Stimulated activated CD4-positive, alpha-beta T cell treated with anti-CD3 and anti-CD28 coated beads, Interleukin-12 subunit alpha, Interleukin-12 subunit beta, amount 100 ng/mL, for 48 hours (primary cell): ENCODE measurements at regions not wholly inside any gene's neighbourhood (a gene's known extent, or its start where the extent isn't known, plus 50 kb on each side); places are given as distances from the start of the nearest gene placed in this dataset.
"Not testable (repeated sequence)": the region's sequence is repeated elsewhere in the genome, so short reads cannot be mapped to it uniquely, and the experiment has no call there.

Experiments
- DNase-seq, 3 donors: peaks; one replicate each; pipeline ENCODE4 v3.0.0-alpha.2; 2020; ENCODE audit warnings: low read depth in 2 of 3, low spot score in 1 of 3

DNA sequence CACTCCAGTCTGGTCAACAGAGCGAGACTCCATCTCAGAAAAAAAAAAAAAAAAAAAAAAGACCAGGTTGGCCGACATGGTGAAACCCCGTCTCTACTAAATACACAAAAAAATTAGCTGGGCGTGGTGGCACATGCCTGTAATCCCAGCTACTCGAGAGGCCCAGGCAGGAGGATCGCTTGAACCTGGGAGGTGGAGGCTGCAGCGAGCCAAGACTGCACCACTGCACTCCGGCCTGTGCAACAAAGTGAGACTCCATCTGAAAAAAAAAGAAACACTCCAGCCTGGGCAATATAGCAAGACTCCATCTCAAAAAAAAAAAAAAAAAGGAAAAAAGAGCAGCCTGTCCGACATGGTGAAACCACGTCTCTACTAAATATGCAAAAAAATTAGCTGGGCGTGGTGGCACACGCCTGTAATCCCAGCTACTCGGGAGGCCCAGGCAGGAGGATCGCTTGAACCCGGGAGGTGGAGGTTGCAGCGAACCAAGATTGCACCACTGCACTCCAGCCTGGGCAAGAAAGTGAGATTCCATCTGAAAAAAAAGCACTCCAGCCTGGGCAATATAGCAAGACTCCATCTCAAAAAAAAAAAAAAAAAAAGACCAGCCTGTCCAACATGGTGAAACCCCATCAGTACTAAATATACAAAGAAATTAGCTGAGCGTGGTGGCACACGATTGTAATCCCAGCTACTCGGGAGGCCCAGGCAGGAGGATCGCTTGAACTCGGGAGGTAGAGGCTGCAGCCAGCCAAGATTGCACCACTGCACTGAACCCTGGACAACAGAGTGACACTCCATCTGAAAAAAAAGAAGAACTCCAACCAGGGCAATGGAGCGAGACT is 343.3 kb upstream of the PLGLB2 start:
- not testable (repeated sequence) for DNase-seq

DNA sequence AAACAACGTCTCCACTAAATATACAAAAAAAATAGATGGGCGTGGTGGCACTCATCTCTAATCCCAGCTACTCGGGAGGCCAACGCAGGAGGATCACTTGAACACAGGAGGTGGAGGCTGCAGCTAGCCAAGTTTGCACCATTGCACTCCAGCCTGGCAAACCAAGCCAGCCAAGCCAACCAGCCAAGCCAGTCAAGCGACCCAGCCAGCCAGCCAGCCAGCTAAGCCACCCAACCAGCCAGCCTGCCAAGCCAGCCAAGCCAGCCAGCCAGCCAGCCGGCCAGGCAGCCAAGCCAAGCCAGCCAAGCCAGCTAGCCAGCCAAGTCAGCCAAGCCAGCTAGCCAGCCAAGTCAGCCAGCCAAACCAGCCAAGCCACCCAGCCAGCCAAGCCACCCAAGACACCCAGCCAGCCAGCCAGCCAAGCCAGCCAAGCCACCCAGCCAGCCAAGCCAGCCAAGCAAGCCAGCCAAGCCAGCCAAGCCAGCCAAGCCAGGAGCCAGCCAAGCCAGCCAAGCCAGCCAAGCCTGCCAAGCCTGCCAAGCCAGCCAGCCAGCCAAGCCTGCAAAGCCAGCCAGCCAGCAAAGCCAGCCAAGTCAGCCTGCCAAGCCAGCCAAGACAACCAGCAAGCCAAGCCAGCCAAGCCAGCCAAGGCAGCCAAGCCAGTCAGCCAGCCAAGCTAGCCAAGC is 342.2 kb upstream of the PLGLB2 start:
- not testable (repeated sequence) for DNase-seq

DNA sequence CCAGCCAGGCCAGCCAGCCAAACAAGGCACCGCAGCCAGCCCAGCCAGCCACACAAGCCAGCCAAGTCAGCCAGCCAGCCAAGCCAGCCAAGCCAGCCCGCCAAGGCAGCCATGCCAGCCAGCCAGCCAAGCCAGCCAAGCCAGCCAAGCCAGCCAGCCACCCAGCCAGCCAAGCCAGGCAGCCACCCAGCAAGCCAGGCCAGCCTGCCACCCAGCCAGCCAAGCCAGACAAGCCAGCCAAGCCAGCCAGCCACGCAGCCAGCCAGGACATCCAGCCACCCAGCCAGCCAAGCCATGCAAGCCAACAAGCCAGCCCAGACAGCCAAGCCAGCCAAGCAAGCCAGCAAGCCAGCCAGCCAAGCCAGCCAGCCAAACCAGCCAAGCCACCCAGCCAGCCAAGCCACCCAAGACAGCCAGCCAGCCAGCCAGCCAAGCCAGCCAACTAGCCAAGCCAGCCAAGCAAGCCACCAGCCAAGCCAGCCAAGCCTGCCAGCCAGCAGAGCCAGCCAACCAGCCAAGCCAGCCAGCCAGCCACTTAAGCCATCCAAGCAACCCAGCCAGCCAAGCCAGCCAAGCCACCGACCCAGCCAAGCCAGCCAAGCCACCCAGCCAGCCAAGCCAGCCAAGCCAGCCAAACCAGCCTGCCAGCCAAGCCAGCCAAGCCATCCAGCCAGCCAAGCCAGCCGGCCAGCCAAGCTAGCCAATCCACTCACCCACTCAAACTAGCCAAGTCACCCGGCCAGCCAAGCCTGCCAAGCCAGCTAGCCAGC is 341.3 kb upstream of the PLGLB2 start:
- not testable (repeated sequence) for DNase-seq

DNA sequence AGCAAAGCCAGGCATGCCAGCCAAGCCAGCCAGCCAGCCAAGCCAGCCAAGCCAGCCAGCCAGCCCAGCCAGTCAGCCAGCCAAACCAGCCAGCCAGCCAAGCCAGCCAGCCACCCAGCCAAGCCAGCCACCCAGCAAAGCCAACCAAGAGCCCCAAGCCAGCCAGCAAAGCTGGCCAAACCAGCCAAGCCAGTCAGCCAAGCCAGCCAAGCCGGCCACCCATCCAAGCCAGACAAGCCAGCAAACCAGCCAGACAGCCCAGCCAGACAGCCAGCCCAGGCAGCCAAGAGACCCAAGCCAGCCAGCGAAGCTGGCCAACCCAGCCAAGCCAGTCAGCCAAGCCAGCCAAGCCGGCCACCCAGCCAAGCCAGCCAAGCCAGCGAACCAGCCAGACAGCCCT is 338.3 kb upstream of the PLGLB2 start:
- not testable (repeated sequence) for DNase-seq

DNA sequence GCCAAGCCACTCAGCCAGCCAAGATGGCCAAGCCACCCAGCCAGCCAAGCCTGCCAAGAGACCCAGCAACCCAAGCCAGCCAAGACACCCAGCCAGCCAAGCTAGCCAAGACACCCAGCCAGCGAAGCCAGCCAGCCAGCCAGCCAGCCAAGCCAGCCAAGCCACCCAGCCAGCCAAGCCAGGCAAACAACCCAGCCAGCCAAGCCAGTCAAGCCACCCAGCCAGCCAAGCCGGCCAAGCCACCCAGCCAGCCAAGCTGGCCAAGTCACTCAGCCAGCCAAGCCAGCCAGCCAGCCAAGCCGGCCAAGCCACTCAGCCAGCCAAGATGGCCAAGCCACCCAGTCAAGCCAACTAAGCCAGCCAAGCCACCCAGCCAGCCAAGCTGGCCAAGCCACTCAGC is 337.5 kb upstream of the PLGLB2 start:
- not testable (repeated sequence) for DNase-seq

DNA sequence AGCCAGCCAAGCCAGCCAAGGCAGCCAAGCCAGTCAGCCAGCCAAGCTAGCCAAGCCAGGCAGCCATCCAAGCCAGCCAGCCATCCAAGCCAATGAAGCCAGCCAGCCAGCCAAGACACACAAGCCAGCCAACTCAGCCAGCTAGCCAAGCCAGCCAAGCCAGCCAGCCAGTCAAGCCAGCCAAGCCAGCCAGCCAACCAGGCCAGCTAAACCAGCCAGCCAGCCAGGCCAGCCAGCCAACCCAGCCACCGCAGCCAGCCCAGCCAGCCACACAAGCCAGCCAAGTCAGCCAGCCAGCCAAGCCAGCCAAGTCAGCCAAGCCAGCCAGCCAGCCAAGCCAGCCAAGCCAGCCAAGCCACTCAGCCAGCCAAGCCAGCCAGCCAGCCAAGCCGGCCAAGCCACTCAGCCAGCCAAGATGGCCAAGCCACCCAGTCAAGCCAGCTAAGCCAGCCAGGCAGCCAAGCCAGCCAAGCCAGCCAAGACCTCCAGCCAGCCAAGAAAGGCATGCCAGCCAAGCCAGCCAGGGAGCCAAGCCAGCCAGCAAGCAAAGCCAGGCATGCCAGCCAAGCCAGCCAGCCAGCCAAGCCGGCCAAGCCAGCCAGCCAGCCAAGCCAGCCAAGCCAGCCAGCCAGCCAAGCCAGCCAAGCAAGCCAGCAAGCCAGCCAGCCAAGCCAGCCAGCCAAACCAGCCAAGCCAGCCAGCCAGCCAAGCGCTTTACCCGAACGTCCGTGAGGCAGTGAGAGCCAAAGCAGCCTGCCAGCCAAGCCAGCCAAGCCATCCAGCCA is 335.7 kb upstream of the PLGLB2 start:
- DNase-seq, result not testable (repeated sequence)

DNA sequence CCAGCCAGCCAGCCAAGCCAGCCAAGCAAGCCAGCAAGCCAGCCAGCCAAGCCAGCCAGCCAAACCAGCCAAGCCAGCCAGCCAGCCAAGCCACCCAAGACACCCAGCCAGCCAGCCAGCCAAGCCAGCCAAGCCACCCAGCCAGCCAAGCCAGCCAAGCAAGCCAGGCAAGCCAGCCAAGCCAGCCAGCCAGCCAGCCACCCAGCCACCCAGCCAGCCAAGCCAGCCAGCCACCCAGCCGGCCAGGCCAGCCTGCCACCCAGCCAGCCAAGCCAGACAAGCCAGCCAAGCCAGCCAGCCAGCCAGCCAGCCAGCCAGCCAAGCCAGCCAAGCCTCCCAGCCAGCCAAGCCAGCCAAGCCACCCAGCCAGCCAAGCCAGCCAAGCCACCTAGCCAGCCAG is 333.6 kb upstream of the PLGLB2 start:
- DNase-seq, result not testable (repeated sequence)

DNA sequence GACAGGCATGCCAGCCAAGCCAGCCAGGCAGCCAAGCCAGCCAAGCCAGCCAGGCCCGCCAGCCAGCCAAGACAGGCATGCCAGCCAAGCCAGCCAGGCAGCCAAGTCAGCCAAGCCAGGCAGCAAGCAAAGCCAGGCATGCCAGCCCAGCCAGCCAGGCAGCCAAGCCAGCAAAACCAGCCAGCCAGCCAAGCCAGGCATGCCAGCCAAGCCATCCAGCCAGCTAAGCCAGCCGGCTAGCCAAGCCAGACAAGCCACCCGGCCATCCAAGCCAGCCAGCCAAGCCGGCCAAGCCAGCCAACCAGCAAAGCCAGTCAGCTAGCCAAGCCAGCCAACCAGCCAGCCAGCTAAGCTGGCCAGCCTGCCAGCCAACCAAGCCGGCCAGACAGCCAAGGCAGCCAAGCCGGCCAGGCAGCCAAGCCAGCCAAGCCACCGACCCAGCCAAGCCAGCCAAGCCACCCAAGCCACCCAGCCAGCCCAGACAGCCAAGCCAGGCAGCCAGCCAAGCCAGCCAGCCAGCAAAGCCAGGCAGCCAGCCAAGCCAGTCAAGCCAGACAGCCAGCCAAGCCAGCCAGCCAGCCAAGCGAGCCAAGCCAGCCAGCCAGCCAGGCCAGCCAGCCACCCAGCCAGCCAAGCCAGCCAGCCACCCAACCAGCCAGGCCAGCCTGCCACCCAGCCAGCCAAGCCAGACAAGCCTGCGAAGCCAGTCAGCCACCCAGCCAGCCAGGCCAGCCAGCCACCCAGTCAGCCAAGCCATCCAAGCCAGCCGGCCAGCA is 332.9 kb upstream of the PLGLB2 start:
- not testable (repeated sequence) for DNase-seq

DNA sequence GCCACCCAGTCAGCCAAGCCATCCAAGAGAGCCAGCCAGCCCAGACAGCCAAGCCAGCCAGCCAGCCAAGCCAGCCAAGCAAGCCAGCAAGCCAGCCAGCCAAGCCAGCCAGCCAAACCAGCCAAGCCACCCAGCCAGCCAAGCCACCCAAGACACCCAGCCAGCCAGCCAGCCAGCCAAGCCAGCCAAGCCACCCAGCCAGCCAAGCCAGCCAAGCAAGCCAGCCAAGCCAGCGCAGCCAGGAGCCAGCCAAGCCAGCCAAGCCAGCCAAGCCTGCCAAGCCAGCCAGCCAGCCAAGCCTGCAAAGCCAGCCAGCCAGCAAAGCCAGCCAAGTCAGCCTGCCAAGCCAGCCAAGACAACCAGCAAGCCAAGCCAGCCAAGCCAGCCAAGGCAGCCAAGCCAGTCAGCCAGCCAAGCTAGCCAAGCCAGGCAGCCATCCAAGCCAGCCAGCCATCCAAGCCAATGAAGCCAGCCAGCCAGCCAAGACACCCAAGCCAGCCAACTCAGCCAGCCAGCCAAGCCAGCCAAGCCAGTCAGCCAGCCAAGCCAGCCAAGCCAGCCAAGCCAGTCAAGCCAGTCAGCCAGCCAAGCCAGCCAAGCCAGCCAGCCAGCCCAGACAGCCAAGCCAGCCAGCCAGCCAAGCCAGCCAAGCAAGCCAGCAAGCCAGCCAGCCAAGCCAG is 332.2 kb upstream of the PLGLB2 start:
- not testable (repeated sequence) for DNase-seq

DNA sequence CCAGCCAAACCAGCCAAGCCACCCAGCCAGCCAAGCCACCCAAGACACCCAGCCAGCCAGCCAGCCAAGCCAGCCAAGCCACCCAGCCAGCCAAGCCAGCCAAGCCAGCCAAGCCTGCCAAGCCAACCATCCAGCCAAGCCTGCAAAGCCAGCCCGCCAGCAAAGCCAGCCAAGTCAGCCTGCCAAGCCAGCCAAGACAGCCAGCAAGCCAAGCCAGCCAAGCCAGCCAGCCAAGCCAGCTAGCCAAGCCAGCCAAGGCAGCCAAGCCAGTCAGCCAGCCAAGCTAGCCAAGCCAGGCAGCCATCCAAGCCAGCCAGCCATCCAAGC is 331.7 kb upstream of the PLGLB2 start:
- DNase-seq, result not testable (repeated sequence)

DNA sequence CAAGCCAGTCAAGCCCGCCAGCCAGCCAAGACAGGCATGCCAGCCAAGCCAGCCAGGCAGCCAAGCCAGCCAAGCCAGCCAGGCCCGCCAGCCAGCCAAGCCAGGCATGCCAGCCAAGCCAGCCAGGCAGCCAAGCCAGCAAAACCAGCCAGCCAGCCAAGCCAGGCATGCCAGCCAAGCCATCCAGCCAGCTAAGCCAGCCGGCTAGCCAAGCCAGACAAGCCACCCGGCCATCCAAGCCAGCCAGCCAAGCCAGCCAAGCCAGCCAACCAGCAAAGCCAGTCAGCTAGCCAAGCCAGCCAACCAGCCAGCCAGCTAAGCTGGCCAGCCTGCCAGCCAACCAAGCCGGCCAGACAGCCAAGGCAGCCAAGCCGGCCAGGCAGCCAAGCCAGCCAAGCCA is 330.7 kb upstream of the PLGLB2 start:
- not testable (repeated sequence) for DNase-seq

DNA sequence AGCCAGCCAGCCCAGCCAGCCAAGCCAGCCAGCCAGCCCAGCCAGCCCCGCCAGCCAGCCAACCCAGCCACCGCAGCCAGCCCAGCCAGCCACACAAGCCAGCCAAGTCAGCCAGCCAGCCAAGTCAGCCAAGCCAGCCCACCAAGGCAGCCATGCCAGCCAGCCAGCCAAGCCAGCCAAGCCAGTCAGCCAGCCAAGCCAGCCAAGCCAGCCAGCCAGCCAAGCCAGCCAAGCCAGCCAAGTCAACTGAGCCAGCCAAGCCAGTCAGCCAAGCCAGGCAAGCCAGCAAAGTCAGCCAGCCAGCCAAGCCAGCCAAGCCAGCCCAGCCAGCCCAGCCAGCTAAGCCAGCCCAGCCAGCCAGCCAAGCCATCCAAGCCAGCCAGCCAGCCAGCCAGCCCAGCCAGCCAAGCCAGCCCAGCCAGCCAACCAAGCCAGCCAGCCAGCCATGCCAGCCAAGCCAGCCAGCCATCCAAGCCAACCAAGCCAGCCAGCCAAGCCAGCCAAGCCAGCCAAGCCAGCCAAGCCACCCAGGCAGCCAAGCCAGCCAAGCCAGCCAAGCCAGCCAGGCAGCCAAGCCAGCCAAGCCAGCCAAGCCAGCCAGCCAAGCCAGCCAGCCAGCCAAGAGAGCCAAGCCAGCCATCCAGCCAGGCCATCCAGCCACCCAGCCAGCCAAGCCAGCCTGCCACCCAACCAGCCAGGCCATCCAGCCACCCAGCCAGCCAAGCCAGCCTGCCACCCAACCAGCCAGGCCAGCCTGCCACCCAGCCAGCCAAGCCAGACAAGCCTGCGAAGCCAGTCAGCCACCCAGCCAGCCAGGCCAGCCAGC is 329.9 kb upstream of the PLGLB2 start:
- DNase-seq, result not testable (repeated sequence)

DNA sequence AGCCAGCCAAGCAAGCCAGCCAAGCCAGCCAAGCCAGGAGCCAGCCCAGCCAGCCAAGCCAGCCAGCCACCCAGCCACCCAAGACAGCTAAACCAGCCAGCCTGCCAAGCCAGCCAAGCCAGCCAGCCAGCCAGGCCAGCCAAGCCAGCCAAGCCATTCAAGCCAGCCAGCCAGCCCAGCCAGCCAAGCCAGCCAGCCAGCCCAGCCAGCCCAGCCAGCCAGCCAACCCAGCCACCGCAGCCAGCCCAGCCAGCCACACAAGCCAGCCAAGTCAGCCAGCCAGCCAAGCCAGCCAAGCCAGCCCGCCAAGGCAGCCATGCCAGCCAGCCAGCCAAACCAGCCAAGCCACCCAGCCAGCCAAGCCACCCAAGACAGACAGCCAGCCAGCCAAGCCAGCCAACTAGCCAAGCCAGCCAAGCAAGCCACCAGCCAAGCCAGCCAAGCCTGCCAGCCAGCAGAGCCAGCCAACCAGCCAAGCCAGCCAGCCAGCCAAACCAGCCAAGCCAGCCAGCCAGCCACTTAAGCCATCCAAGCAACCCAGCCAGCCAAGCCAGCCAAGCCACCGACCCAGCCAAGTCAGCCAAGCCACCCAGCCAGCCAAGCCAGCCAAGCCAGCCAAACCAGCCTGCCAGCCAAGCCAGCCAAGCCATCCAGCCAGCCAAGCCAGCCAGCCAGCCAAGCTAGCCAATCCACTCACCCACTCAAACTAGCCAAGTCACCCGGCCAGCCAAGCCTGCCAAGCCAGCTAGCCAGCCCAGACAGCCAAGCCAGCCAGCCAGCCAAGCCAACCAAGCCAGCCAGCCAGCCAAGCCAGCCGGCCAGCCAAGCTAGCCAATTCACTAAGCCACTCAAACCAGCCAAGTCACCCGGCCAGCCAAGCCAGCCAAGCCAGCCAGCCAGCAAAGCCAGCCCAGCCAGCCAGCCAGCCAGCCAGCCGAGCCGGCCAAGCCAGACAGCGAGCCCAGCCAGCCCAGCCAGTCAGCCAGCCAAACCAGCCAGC is 328.8 kb upstream of the PLGLB2 start:
- DNase-seq, result not testable (repeated sequence)

DNA sequence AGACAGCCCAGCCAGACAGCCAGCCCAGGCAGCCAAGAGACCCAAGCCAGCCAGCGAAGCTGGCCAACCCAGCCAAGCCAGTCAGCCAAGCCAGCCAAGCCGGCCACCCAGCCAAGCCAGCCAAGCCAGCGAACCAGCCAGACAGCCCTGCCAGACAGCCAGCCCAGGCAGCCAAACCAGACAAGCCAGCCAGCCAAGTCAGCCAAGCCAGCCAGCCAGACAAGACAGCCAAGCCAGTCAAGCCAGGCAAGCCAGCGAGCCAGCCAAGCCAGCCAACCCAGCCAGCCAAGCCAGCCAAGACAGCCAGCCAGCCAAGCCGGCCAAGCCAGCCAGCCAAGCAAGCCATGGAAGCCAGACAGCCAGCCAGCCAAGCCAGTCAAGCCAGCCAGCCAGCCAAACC is 327.9 kb upstream of the PLGLB2 start:
- not testable (repeated sequence) for DNase-seq

DNA sequence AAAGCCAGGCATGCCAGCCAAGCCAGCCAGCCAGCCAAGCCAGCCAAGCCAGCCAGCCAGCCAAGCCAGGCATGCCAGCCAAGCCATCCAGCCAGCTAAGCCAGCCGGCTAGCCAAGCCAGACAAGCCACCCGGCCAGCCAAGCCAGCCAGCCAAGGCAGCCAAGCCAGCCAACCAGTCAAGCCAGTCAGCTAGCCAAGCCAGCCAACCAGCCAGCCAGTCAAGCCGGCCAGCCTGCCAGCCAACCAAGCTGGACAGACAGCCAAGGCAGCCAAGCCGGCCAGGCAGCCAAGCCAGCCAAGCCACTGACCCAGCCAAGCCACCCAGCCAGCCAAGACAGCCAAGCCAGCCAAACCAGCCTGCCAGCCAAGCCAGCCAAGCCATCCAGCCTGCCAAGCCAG is 326.9 kb upstream of the PLGLB2 start:
- DNase-seq, result not testable (repeated sequence)

DNA sequence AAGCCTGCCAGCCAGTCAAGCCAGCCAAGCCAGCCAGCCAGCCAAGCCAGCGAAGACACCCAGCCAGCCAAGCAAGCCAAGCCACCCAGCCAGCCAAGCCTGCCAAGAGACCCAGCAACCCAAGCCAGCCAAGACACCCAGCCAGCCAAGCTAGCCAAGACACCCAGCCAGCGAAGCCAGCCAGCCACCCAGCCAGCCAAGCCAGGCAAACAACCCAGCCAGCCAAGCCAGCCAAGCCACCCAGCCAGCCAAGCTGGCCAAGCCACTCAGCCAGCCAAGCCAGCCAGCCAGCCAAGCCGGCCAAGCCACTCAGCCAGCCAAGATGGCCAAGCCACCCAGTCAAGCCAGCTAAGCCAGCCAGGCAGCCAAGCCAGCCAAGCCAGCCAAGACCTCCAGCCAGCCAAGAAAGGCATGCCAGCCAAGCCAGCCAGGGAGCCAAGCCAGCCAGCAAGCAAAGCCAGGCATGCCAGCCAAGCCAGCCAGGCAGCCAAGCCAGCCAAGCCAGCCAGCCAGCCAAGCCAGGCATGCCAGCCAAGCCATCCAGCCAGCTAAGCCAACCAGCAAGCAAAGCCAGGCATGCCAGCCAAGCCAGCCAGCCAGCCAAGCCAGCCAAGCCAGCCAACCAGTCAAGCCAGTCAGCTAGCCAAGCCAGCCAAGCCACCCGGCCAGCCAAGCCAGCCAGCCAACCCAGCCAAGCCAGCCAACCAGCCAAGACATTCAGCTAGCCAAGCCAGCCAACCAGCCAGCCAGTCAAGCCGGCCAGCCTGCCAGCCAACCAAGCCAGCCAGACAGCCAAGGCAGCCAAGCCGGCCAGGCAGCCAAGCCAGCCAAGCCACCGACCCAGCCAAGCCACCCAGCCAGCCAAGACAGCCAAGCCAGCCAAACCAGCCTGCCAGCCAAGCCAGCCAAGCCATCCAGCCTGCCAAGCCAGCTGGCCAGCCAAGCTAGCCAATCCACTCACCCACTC is 323.8 kb upstream of the PLGLB2 start:
- not testable (repeated sequence) for DNase-seq
